ENCODE measurements at regions not wholly inside any gene's neighbourhood (a gene's known extent, or its start where the extent isn't known, plus 50 kb on each side); places are given as distances from the start of the nearest gene placed in this dataset.

DNA sequence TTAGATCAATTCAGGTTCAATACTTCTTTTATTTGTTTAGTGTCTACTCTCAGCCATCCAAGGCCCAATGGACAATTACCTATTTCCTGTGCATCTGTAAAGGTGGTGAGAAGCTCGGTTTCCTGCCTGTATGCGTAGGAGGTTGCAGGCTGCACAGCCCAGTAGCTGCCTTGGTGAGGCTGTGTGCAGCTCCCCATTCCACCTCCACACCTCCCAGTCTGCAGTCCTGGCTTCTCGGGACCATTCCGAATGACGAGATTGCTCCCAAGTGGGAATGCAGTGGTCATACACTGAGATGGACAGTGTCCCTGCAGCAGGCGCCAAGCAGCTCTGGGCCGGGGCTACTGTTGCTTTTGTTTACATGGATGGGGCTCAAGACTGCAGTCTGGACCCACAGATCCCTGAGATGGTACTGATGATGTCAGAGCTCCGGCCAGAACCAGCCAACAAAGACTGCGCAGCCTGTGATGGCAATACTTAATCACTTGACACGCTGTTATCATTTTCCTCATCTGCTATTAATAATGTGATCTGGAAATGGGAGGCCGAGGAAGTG, 206.1 kb upstream of the IRX1 start:
- Histone ChIP-seq H3K9me3 (ENCODE audit: control insufficient read depth in 5 of 5, low read length in 5 of 5) (no peaks in the 10 kb centered on the region), H3K4me3 (ENCODE audit: low read depth in 1 of 5, low read length in 5 of 5) (no peak overlapping the region), H3K36me3 (ENCODE audit: control insufficient read depth in 5 of 5, insufficient read depth in 5 of 5, low read length in 5 of 5) (no peaks in the 10 kb centered on the region), H3K4me1 (ENCODE audit: control insufficient read depth in 5 of 5, insufficient read depth in 5 of 5, low read length in 5 of 5) (no peaks in the 10 kb centered on the region), H3K9ac (ENCODE audit: low read length in 5 of 5) (no peak overlapping the region), H3K27ac (ENCODE audit: low read depth, low read length) (no peak overlapping the region), H3K27me3 (ENCODE audit: control insufficient read depth in 5 of 5, insufficient read depth in 4 of 5, low read length in 5 of 5) (peaks cover 0 to 3% (median 3%) of the 10 kb centered on the region in 5 donors)

DNA sequence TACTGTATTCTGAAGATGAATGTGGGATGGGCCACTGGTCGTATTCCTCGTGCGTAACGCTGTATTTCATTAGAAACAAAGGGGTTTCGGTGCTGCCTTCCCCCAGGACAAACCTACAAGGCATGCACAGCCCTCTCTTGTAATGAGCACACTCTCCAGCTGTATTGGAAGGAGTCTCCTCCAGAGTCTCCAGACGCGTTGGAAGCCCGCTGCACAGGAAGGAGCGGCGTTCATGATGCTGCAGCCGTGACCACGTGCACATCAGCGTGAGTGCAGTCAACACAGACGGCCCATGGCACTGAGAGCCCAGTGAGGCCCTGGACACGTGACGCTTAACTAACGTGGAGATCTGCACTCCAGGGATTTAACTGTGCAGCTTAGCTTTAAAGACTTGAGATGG, 209.0 kb upstream of the IRX1 start:
- H3K4me1 ChIP-seq (ENCODE audit: control insufficient read depth in 5 of 5, insufficient read depth in 5 of 5, low read length in 5 of 5) = no peaks in the 10 kb centered on the region
- no peak overlapping the region for H3K27ac ChIP-seq (ENCODE audit: low read depth, low read length)
- peaks cover 0 to 3% (median 3%) of the 10 kb centered on the region in 5 donors for H3K27me3 ChIP-seq (ENCODE audit: control insufficient read depth in 5 of 5, insufficient read depth in 4 of 5, low read length in 5 of 5)
- H3K4me3 ChIP-seq (ENCODE audit: low read depth in 1 of 5, low read length in 5 of 5) = no peak overlapping the region
- no peaks in the 10 kb centered on the region for H3K9me3 ChIP-seq (ENCODE audit: control insufficient read depth in 5 of 5, low read length in 5 of 5)
- H3K9ac ChIP-seq (ENCODE audit: low read length in 5 of 5) = no peak overlapping the region
- H3K36me3 ChIP-seq (ENCODE audit: control insufficient read depth in 5 of 5, insufficient read depth in 5 of 5, low read length in 5 of 5) = no peaks in the 10 kb centered on the region

DNA sequence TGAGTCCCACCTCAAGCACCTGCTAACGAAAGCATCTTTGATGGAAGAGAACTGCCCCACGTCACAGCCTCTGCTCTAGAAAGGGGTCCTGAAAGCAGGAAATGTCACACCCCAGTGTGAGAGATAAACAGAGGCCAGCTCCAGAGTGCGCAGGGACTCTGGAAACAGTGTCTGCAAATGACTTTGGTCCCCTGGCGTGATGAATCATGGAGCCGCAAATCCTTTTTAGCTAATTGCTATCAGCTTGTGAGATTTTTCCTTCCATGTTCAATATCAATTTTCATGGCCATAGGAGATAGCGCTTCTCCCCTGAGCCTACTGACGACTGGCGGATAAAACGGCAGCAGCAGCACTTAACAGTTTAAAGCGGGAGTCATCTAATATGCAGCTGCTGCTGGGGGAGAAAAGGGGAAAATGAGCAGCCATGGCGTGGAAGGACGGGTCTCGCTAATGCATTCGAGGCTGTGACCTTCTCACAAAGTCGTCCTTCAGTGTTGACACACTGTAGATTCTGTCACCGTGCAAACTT, 209.6 kb upstream of the IRX1 start:
- H3K36me3 ChIP-seq (ENCODE audit: control insufficient read depth in 5 of 5, insufficient read depth in 5 of 5, low read length in 5 of 5) = no peaks in the 10 kb centered on the region
- H3K4me1 ChIP-seq (ENCODE audit: control insufficient read depth in 5 of 5, insufficient read depth in 5 of 5, low read length in 5 of 5) = no peaks in the 10 kb centered on the region
- no peak overlapping the region for H3K9ac ChIP-seq (ENCODE audit: low read length in 5 of 5)
- no peaks in the 10 kb centered on the region for H3K9me3 ChIP-seq (ENCODE audit: control insufficient read depth in 5 of 5, low read length in 5 of 5)
- H3K27me3 ChIP-seq (ENCODE audit: control insufficient read depth in 5 of 5, insufficient read depth in 4 of 5, low read length in 5 of 5) = peaks cover 0 to 3% (median 3%) of the 10 kb centered on the region in 5 donors
- H3K27ac ChIP-seq (ENCODE audit: low read depth, low read length) = no peak overlapping the region
- H3K4me3 ChIP-seq (ENCODE audit: low read depth in 1 of 5, low read length in 5 of 5) = no peak overlapping the region

DNA sequence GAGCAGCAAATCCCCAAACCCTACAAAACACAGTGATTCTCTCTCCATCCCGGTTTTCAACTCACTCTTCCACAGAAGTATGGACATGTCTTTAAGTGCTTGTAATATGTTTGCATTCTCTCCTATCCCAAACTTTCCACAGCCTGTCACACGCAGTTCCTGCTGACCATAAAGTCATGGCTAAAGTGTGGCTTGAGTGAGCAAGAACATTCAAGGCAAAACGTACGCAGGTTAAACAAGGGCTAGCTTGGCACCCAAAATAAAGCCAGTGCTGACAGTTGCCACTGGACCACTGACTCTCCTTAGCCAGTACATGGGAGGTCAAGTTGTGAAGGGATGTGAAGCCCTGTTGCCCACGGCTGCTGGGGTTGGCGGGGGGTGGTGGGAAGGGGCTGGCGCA, 211.1 kb upstream of the IRX1 start:
- Histone ChIP-seq H3K9me3 (ENCODE audit: control insufficient read depth in 5 of 5, low read length in 5 of 5) (peaks cover 0 to 2% (median 0%) of the 10 kb centered on the region in 5 donors), H3K36me3 (ENCODE audit: control insufficient read depth in 5 of 5, insufficient read depth in 5 of 5, low read length in 5 of 5) (no peaks in the 10 kb centered on the region), H3K9ac (ENCODE audit: low read length in 5 of 5) (no peak overlapping the region), H3K4me1 (ENCODE audit: control insufficient read depth in 5 of 5, insufficient read depth in 5 of 5, low read length in 5 of 5) (no peaks in the 10 kb centered on the region), H3K27ac (ENCODE audit: low read depth, low read length) (no peak overlapping the region), H3K4me3 (ENCODE audit: low read depth in 1 of 5, low read length in 5 of 5) (no peak overlapping the region), H3K27me3 (ENCODE audit: control insufficient read depth in 5 of 5, insufficient read depth in 4 of 5, low read length in 5 of 5) (peaks cover 0 to 3% (median 0%) of the 10 kb centered on the region in 5 donors)

DNA sequence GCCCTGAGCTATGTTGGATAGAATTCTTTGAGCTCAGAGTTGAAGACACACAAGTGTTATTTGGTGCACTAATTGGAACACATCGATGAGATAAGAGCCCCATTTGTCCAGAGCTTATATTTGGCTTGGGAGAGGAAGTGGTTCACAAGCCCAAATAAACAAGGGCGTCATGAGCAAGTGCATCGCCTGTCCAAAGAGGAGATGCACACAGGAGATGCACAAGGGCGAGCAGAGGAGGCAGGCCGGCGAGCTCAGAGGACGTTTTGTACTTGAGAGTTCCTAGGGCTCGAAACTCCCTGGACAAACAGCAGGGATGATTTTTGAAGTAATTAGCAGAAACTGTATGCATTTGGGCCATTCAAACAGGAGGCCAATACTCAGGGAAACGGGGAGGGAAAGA, 212.8 kb upstream of the IRX1 start:
- Histone ChIP-seq H3K4me1 (ENCODE audit: control insufficient read depth in 5 of 5, insufficient read depth in 5 of 5, low read length in 5 of 5) (no peaks in the 10 kb centered on the region), H3K9me3 (ENCODE audit: control insufficient read depth in 5 of 5, low read length in 5 of 5) (peaks cover 0 to 2% (median 0%) of the 10 kb centered on the region in 5 donors), H3K27me3 (ENCODE audit: control insufficient read depth in 5 of 5, insufficient read depth in 4 of 5, low read length in 5 of 5) (peaks cover 0 to 3% (median 0%) of the 10 kb centered on the region in 5 donors), H3K27ac (ENCODE audit: low read depth, low read length) (no peak overlapping the region), H3K9ac (ENCODE audit: low read length in 5 of 5) (no peak overlapping the region), H3K4me3 (ENCODE audit: low read depth in 1 of 5, low read length in 5 of 5) (no peak overlapping the region), H3K36me3 (ENCODE audit: control insufficient read depth in 5 of 5, insufficient read depth in 5 of 5, low read length in 5 of 5) (no peaks in the 10 kb centered on the region)

DNA sequence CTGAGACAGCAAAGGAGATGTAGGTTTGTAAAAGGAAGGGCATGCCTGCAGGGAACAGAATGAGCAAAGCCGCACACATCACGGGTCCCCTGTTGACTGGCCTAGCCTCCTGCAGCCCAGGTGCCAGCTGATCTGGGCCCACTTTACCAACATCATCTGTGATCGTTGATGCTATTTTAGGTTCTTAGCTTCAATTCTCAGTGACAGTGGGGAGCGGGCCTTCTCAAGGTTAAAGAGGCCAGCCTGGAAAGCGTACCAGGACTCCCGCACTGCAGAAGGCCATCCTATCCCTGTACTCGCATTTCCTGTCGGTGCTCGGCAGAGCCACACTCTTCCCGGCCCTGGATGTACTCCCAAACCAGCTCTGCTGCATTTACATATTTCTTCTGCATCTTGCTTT, 213.5 kb upstream of the IRX1 start:
- Histone ChIP-seq H3K4me1 (ENCODE audit: control insufficient read depth in 5 of 5, insufficient read depth in 5 of 5, low read length in 5 of 5) (peaks cover 0 to under 1% (median 0%) of the 10 kb centered on the region in 5 donors), H3K9me3 (ENCODE audit: control insufficient read depth in 5 of 5, low read length in 5 of 5) (peaks cover 0 to 3% (median 0%) of the 10 kb centered on the region in 5 donors), H3K27ac (ENCODE audit: low read depth, low read length) (no peak overlapping the region), H3K9ac (ENCODE audit: low read length in 5 of 5) (no peak overlapping the region), H3K4me3 (ENCODE audit: low read depth in 1 of 5, low read length in 5 of 5) (no peak overlapping the region), H3K27me3 (ENCODE audit: control insufficient read depth in 5 of 5, insufficient read depth in 4 of 5, low read length in 5 of 5) (peaks cover 0 to 3% (median 0%) of the 10 kb centered on the region in 5 donors), H3K36me3 (ENCODE audit: control insufficient read depth in 5 of 5, insufficient read depth in 5 of 5, low read length in 5 of 5) (no peaks in the 10 kb centered on the region)

DNA sequence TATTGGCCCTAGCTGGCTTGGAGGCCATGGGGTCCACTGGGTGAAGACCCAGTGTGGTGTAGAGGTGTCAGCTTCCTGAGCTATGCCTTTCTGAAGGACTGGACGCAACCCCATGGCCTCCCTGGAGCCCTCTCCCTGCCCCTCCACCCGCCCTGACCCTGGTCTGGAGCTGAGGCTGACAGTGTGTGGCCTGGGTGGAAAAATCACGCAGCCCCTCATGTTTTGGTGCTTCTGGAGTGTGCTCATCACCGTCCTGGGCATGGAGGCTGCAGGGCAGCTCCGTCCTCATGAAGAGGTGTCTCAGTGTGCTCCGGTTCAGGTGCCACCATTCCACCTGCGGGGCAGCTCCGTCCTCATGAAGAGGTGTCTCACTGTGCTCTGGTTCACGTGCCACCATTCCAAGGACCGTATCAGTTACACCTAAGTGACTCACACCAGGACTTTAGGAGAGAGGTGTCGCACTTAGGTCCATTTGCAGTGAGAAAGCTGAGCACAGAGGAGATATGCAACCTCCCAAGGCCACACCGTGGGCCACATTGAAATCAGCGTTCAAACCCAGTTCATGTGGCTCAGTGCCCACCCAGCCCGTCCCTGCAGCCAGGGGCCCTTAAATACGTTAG, 214.3 kb upstream of the IRX1 start:
- Histone ChIP-seq H3K4me3 (ENCODE audit: low read depth in 1 of 5, low read length in 5 of 5) (no peak overlapping the region), H3K27me3 (ENCODE audit: control insufficient read depth in 5 of 5, insufficient read depth in 4 of 5, low read length in 5 of 5) (peaks cover 0 to 3% (median 0%) of the 10 kb centered on the region in 5 donors), H3K9me3 (ENCODE audit: control insufficient read depth in 5 of 5, low read length in 5 of 5) (peaks cover 0 to 5% (median 0%) of the 10 kb centered on the region in 5 donors), H3K36me3 (ENCODE audit: control insufficient read depth in 5 of 5, insufficient read depth in 5 of 5, low read length in 5 of 5) (no peaks in the 10 kb centered on the region), H3K27ac (ENCODE audit: low read depth, low read length) (no peak overlapping the region), H3K4me1 (ENCODE audit: control insufficient read depth in 5 of 5, insufficient read depth in 5 of 5, low read length in 5 of 5) (peaks cover 0 to 2% (median 0%) of the 10 kb centered on the region in 5 donors), H3K9ac (ENCODE audit: low read length in 5 of 5) (no peak overlapping the region)

DNA sequence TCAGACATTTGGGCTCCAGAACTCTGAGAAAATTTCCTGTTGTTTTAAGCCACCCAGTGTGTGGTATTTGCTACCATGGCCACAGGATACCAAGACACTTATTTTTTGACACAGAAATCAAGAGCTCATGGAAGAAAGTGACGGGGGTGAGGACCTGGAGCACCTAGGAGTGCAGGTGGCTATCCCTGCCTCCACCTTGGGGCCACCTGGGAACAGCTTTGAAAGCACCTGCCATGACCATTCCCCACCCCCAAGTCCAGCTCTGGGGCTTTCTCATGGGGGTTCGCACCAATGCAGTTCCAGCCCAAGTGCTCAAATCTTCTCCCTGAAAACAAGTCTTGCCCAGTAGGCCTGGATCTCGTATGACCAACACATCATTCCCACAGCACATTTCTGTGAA, 214.9 kb upstream of the IRX1 start:
- Histone ChIP-seq H3K4me3 (ENCODE audit: low read depth in 1 of 5, low read length in 5 of 5) (no peak overlapping the region), H3K9ac (ENCODE audit: low read length in 5 of 5) (no peak overlapping the region), H3K36me3 (ENCODE audit: control insufficient read depth in 5 of 5, insufficient read depth in 5 of 5, low read length in 5 of 5) (no peaks in the 10 kb centered on the region), H3K27me3 (ENCODE audit: control insufficient read depth in 5 of 5, insufficient read depth in 4 of 5, low read length in 5 of 5) (no peaks in the 10 kb centered on the region), H3K27ac (ENCODE audit: low read depth, low read length) (no peak overlapping the region), H3K9me3 (ENCODE audit: control insufficient read depth in 5 of 5, low read length in 5 of 5) (peaks cover 0 to 5% (median 0%) of the 10 kb centered on the region in 5 donors), H3K4me1 (ENCODE audit: control insufficient read depth in 5 of 5, insufficient read depth in 5 of 5, low read length in 5 of 5) (peaks cover 0 to 2% (median 0%) of the 10 kb centered on the region in 5 donors)

DNA sequence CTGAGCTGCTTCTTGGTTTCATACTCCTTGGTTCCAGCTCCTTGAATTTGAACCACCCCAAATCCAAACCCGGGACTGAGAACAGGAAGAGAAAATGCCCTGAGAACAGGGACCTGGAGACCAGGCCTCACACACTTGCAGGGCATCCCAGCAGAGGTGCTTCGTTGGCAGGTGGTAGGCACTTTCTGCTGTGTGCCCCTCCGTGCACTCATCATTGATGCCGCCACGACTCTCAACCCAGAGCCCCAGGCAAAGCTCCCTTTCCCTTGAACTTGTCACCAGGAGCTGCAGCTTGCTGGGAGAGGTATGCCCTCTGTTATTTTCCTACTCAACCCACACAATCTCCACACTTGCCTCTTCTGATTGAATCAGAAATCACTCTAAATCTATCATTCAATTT, 217.8 kb upstream of the IRX1 start:
- Histone ChIP-seq H3K4me3 (ENCODE audit: low read depth in 1 of 5, low read length in 5 of 5) (no peak overlapping the region), H3K4me1 (ENCODE audit: control insufficient read depth in 5 of 5, insufficient read depth in 5 of 5, low read length in 5 of 5) (peaks cover 0 to 2% (median 0%) of the 10 kb centered on the region in 5 donors), H3K9ac (ENCODE audit: low read length in 5 of 5) (no peak overlapping the region), H3K36me3 (ENCODE audit: control insufficient read depth in 5 of 5, insufficient read depth in 5 of 5, low read length in 5 of 5) (no peaks in the 10 kb centered on the region), H3K27ac (ENCODE audit: low read depth, low read length) (no peak overlapping the region), H3K9me3 (ENCODE audit: control insufficient read depth in 5 of 5, low read length in 5 of 5) (peaks cover 3 to 23% (median 17%) of the 10 kb centered on the region in 5 donors), H3K27me3 (ENCODE audit: control insufficient read depth in 5 of 5, insufficient read depth in 4 of 5, low read length in 5 of 5) (no peaks in the 10 kb centered on the region)

DNA sequence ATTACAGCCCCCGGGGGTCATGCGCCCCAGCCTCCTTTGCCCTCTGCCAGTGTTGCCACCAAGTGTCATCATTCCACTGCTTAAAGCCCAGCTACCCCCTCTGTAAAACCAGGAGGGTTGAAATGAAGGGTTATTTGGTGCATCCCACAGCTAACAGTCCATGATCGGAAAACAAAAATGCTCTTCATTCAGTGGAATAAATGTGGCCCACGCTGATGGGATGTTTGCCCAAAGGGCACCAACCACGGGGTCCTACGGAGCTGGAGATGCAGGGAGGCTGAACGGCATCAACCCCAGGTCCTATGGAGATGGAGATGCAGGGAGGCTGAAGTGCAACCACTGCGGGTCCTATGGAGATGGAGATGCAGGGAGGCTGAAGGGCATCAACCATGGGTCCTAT, 218.5 kb upstream of the IRX1 start:
- no peak overlapping the region for H3K4me3 ChIP-seq (ENCODE audit: low read depth in 1 of 5, low read length in 5 of 5)
- no peak overlapping the region for H3K27ac ChIP-seq (ENCODE audit: low read depth, low read length)
- H3K4me1 ChIP-seq (ENCODE audit: control insufficient read depth in 5 of 5, insufficient read depth in 5 of 5, low read length in 5 of 5) = peaks cover 0 to 2% (median 0%) of the 10 kb centered on the region in 5 donors
- H3K9me3 ChIP-seq (ENCODE audit: control insufficient read depth in 5 of 5, low read length in 5 of 5) = peaks cover 3 to 30% (median 22%) of the 10 kb centered on the region in 5 donors
- H3K9ac ChIP-seq (ENCODE audit: low read length in 5 of 5) = no peak overlapping the region
- no peaks in the 10 kb centered on the region for H3K36me3 ChIP-seq (ENCODE audit: control insufficient read depth in 5 of 5, insufficient read depth in 5 of 5, low read length in 5 of 5)
- H3K27me3 ChIP-seq (ENCODE audit: control insufficient read depth in 5 of 5, insufficient read depth in 4 of 5, low read length in 5 of 5) = no peaks in the 10 kb centered on the region

Data from subcutaneous abdominal adipose tissue (tissue), 5 donors.